ENCODE measurements at regions not wholly inside any gene's neighbourhood (a gene's known extent, or its start where the extent isn't known, plus 50 kb on each side); places are given as distances from the start of the nearest gene placed in this dataset.

GRCh38 chr3:36215241-36215640 lies 165.1 kb upstream of the STAC start (continued):
- TF ChIP-seq ZNF707 (tag by site-specific recombination; IDR thresholded peaks at IDR 0.05) (no peak), ZNF433 (tag by site-specific recombination; IDR thresholded peaks at IDR 0.05; ENCODE audit: low read depth) (no peak), ZNF148 (tag by site-specific recombination; IDR thresholded peaks at IDR 0.05; ENCODE audit: borderline replicate concordance) (no peak), ZNF394 (tag by site-specific recombination; IDR thresholded peaks at IDR 0.05; ENCODE audit: borderline replicate concordance) (no peak), IKZF3 (tag by site-specific recombination; IDR thresholded peaks at IDR 0.05) (no peak)

- no peak overlapping the region for H3K27ac ChIP-seq (ENCODE audit: extremely low read depth, low read depth, low read length)
- H3K4me1 ChIP-seq (ENCODE audit: control insufficient read depth, insufficient read depth, low read length): no peaks in the 10 kb centered on the region; the same call in 1 of the 2 replicates
- no peaks in the 10 kb centered on the region for H3K9me3 ChIP-seq (ENCODE audit: control insufficient read depth, insufficient read depth, low read depth, low read length)
- H3K36me3 ChIP-seq (ENCODE audit: control insufficient read depth in 2 of 2, insufficient read depth in 1 of 2, low read length in 2 of 2): no peaks in the 10 kb centered on the region
- no peak for TF ChIP-seq ZNF26 (tag by site-specific recombination; IDR thresholded peaks at IDR 0.05)
- no peak for TF ChIP-seq ZNF394 (tag by site-specific recombination; IDR thresholded peaks at IDR 0.05; ENCODE audit: borderline replicate concordance)
- no peak for TF ChIP-seq ZNF596 (tag by site-specific recombination; IDR thresholded peaks at IDR 0.05)
- TF ChIP-seq GLI4 (tag by site-specific recombination; IDR thresholded peaks at IDR 0.05): no peak
- TF ChIP-seq ZNF23 (tag by site-specific recombination; IDR thresholded peaks at IDR 0.05; ENCODE audit: borderline replicate concordance): no peak
- TF ChIP-seq ZNF169 (tag by site-specific recombination; IDR thresholded peaks at IDR 0.05): no peak
- TF ChIP-seq ZNF670 (tag by site-specific recombination; IDR thresholded peaks at IDR 0.05; ENCODE audit: low read depth): no peak
- H3K4me3 ChIP-seq (ENCODE audit: low read depth, low read length): no peak overlapping the region
- CTCF ChIA-PET: interaction anchor here (0.6 kb wide), 1 partner anchor 58 kb away, joined by 3 read pairs; no protein-coding TSS in a partner anchor
- POLR2A ChIA-PET: no interaction called here
Measured at GRCh38 chr3:36219398-36219797, 160.9 kb upstream of the STAC start.

GRCh38 chr3:36220173-36220572 lies 160.1 kb upstream of the STAC start:
- ChIA-PET POLR2A (no interaction called here), CTCF (no interaction called here)
- TF ChIP-seq PBX3 (CRISPR knock-in tag; IDR thresholded peaks at IDR 0.05) (no peak), ELK4 (IDR thresholded peaks at IDR 0.05; ENCODE audit: borderline replicate concordance, low read depth, low read length) (no peak), ZNF341 (tag by site-specific recombination; IDR thresholded peaks at IDR 0.05; ENCODE audit: low read depth) (no peak), CTCF (tag by site-specific recombination; IDR thresholded peaks at IDR 0.05) (no peak), ZNF518A (tag by site-specific recombination; conservative IDR thresholded peaks at IDR 0.05; ENCODE audit: low read depth) (no peak), ZNF677 (tag by site-specific recombination; IDR thresholded peaks at IDR 0.05) (no peak), SP7 (tag by site-specific recombination; IDR thresholded peaks at IDR 0.05) (no peak), ZNF561 (tag by site-specific recombination; IDR thresholded peaks at IDR 0.05; ENCODE audit: borderline replicate concordance) (no peak), ZNF510 (tag by site-specific recombination; IDR thresholded peaks at IDR 0.05; ENCODE audit: insufficient replicate concordance) (no peak)

More at GRCh38 chr3:36220173-36220572, 160.1 kb upstream of the STAC start:
- H3K36me3 ChIP-seq (ENCODE audit: control insufficient read depth in 2 of 2, insufficient read depth in 1 of 2, low read length in 2 of 2): no peaks in the 10 kb centered on the region
- no peak overlapping the region for H3K27ac ChIP-seq (ENCODE audit: extremely low read depth, low read depth, low read length)
- no peaks in the 10 kb centered on the region for H3K9me3 ChIP-seq (ENCODE audit: control insufficient read depth, insufficient read depth, low read depth, low read length)
- H3K4me1 ChIP-seq (ENCODE audit: control insufficient read depth, insufficient read depth, low read length): no peaks in the 10 kb centered on the region
- H3K4me3 ChIP-seq (ENCODE audit: low read depth, low read length): no peak overlapping the region

All from HEK293 (cell line).